ENCODE measurements at regions not wholly inside any gene's neighbourhood (a gene's known extent, or its start where the extent isn't known, plus 50 kb on each side); places are given as distances from the start of the nearest gene placed in this dataset.

GRCh38 chr18:38801640-38802039 lies 1236.0 kb upstream of the CELF4 start:
- TF ChIP-seq CTCF (conservative IDR thresholded peaks at IDR 0.05; ENCODE audit: low read depth in 2 of 2) (no peak), EZH2 (IDR thresholded peaks at IDR 0.05; ENCODE audit: low read depth, unreplicated experiment) (no peak), ZNF331 (CRISPR knock-in tag; IDR thresholded peaks at IDR 0.05; ENCODE audit: low read depth) (no peak), ETS1 (IDR thresholded peaks at IDR 0.05) (no peak), EZH2phosphoT487 (IDR thresholded peaks at IDR 0.05; ENCODE audit: unreplicated experiment) (no peak), CREB1 (CRISPR knock-in tag; IDR thresholded peaks at IDR 0.05; ENCODE audit: low read depth) (no peak), REST (IDR thresholded peaks at IDR 0.05; ENCODE audit: unreplicated experiment) (no peak)

Measured in GM23338 (cell line).